KMS-11 (cell line): ENCODE measurements at regions not wholly inside any gene's neighbourhood (a gene's known extent, or its start where the extent isn't known, plus 50 kb on each side); places are given as distances from the start of the nearest gene placed in this dataset.

Source experiments
- H2AFZ ChIP-seq: fragments of 200-600 bp; sonication (generic); 2 replicates; pipeline ENCODE4 v1.6.1; 2016; ENCODE audit warnings: antibody characterized with exemption, mixed run types, low read depth
- H3K27ac ChIP-seq: fragments of 200-600 bp; sonication (generic); 2 replicates; pipeline ENCODE4 v1.6.1; 2016; ENCODE audit warnings: mild to moderate bottlenecking, mixed run types
- H3K27me3 ChIP-seq: fragments of 200-600 bp; sonication (generic); 2 replicates; pipeline ENCODE4 v1.6.1; 2017; ENCODE audit warnings: mild to moderate bottlenecking, low read depth, mixed run types, moderate library complexity; ENCODE audit not compliant: insufficient read depth
- H3K36me3 ChIP-seq: fragments of 200-600 bp; sonication (generic); 2 replicates; pipeline ENCODE4 v1.6.1; 2017; ENCODE audit warnings: mild to moderate bottlenecking, mixed run types; ENCODE audit not compliant: insufficient read depth
- H3K4me1 ChIP-seq: fragments of 200-600 bp; sonication (generic); 2 replicates; pipeline ENCODE4 v1.6.1; 2016; ENCODE audit warnings: mild to moderate bottlenecking, low read depth, mixed run types; ENCODE audit not compliant: poor library complexity, severe bottlenecking
- H3K4me2 ChIP-seq: fragments of 200-600 bp; sonication (generic); 2 replicates; pipeline ENCODE4 v1.7.0; 2016; ENCODE audit warnings: mild to moderate bottlenecking, mixed run types
- H3K4me3 ChIP-seq: fragments of 200-600 bp; sonication (generic); IDR thresholded peaks from 2 replicates; pipeline ENCODE4 v1.6.1; 2017; ENCODE audit warnings: low read depth, low read length, mixed read lengths; ENCODE audit not compliant: insufficient read depth
- H3K79me2 ChIP-seq: fragments of 200-600 bp; sonication (generic); 2 replicates; pipeline ENCODE4 v1.6.1; 2016; ENCODE audit warnings: low read depth, mixed run types; ENCODE audit not compliant: insufficient read depth
- H3K9ac ChIP-seq: fragments of 200-600 bp; sonication (generic); 2 replicates; pipeline ENCODE4 v1.6.1; 2016; ENCODE audit warnings: mild to moderate bottlenecking, mixed run types
- H4K20me1 ChIP-seq: fragments of 200-600 bp; sonication (generic); 2 replicates; pipeline ENCODE4 v1.6.1; 2016; ENCODE audit warnings: mild to moderate bottlenecking, mixed run types; ENCODE audit not compliant: insufficient read depth
- CTCF ChIP-seq: fragments of 200-600 bp; sonication (generic); conservative IDR thresholded peaks from 2 replicates; pipeline ENCODE4 v1.6.1; 2017; ENCODE audit warnings: low read depth, mild to moderate bottlenecking, antibody characterized with exemption, low read length, moderate library complexity, mixed read lengths

GRCh38 chr16:79401157-79401556, 199.4 kb downstream of the MAF start:
- Histone ChIP-seq H3K79me2 (no peaks in the 10 kb centered on the region), H3K27ac (no peak overlapping the region), H3K36me3 (no peaks in the 10 kb centered on the region), H3K4me2 (no peak overlapping the region), H3K4me1 (no peaks in the 10 kb centered on the region), H3K9ac (no peak overlapping the region), H3K27me3 (no peaks in the 10 kb centered on the region), H3K4me3 (no peak overlapping the region), H4K20me1 (no peaks in the 10 kb centered on the region), H2AFZ (no peak overlapping the region)
- TF ChIP-seq CTCF = no peak

GRCh38 chr16:79400462-79401149, 199.9 kb downstream of the MAF start:
- Histone ChIP-seq H3K27ac (no peak overlapping the region), H3K36me3 (no peaks in the 10 kb centered on the region), H3K4me2 (no peak overlapping the region), H3K27me3 (no peaks in the 10 kb centered on the region), H3K4me1 (no peaks in the 10 kb centered on the region), H3K9ac (no peak overlapping the region), H3K79me2 (no peaks in the 10 kb centered on the region), H4K20me1 (no peaks in the 10 kb centered on the region), H2AFZ (no peak overlapping the region), H3K4me3 (no peak overlapping the region)
- no peak for TF ChIP-seq CTCF

- Histone ChIP-seq H4K20me1 (no peaks in the 10 kb centered on the region), H3K9ac (no peak overlapping the region), H3K79me2 (no peaks in the 10 kb centered on the region), H3K4me2 (no peak overlapping the region), H3K27ac (no peak overlapping the region), H3K4me3 (no peak overlapping the region), H2AFZ (no peak overlapping the region), H3K27me3 (no peaks in the 10 kb centered on the region), H3K36me3 (no peaks in the 10 kb centered on the region), H3K4me1 (no peaks in the 10 kb centered on the region)
- TF ChIP-seq CTCF = no peak
Measured at GRCh38 chr16:79395591-79395990, 204.9 kb downstream of the MAF start.

GRCh38 chr16:79394206-79394605, 206.3 kb downstream of the MAF start:
- no peaks in the 10 kb centered on the region for H4K20me1 ChIP-seq
- H3K4me1 ChIP-seq = no peaks in the 10 kb centered on the region
- H3K27ac ChIP-seq = no peak overlapping the region
- no peaks in the 10 kb centered on the region for H3K79me2 ChIP-seq
- TF ChIP-seq CTCF = no peak
- H3K4me3 ChIP-seq = no peak overlapping the region
- H3K36me3 ChIP-seq = no peaks in the 10 kb centered on the region
- no peak overlapping the region for H2AFZ ChIP-seq
- no peak overlapping the region for H3K9ac ChIP-seq
- H3K4me2 ChIP-seq = no peak overlapping the region
- H3K27me3 ChIP-seq = no peaks in the 10 kb centered on the region
